NCI-H1092 (cell line): ENCODE measurements at regions not wholly inside any gene's neighbourhood (a gene's known extent, or its start where the extent isn't known, plus 50 kb on each side); places are given as distances from the start of the nearest gene placed in this dataset.
"Not testable (repeated sequence)": the region's sequence is repeated elsewhere in the genome, so short reads cannot be mapped to it uniquely, and the experiment has no call there.

ENCODE experiments used
- DNase-seq: peaks from one replicate; lab custom pipeline; 2025; lab: John Stamatoyannopoulos, UW

- DNase-seq, result no peak
These were observed 94.9 kb upstream of the ABCB5 start for GRCh38 chr7:20520530-20520929.

GRCh38 chr7:20521243-20521642 is 94.2 kb upstream of the ABCB5 start:
- no peak for DNase-seq

GRCh38 chr7:20529260-20529659 is 86.2 kb upstream of the ABCB5 start:
- DNase-seq, result no peak

- no peak for DNase-seq
These were observed 82.6 kb upstream of the ABCB5 start for GRCh38 chr7:20532890-20533289.

- no peak for DNase-seq
These were observed 80.9 kb upstream of the ABCB5 start for GRCh38 chr7:20534543-20534942.

- no peak for DNase-seq
These were observed 79.9 kb upstream of the ABCB5 start for GRCh38 chr7:20535541-20535940.

GRCh38 chr7:20539201-20539600 is 76.3 kb upstream of the ABCB5 start:
- no peak for DNase-seq

- DNase-seq, result no peak
These were observed 73.7 kb upstream of the ABCB5 start for GRCh38 chr7:20541608-20542349.

GRCh38 chr7:20542594-20542993 is 72.9 kb upstream of the ABCB5 start:
- no peak for DNase-seq

GRCh38 chr7:20543500-20543899 is 72.0 kb upstream of the ABCB5 start:
- DNase-seq, result no peak

- DNase-seq, result no peak
These were observed 70.5 kb upstream of the ABCB5 start for GRCh38 chr7:20545016-20545415.

- not testable (repeated sequence) for DNase-seq
These were observed 68.5 kb upstream of the ABCB5 start for GRCh38 chr7:20546958-20547357.

GRCh38 chr7:20554072-20554471 is 61.4 kb upstream of the ABCB5 start:
- DNase-seq, result no peak

- DNase-seq, result no peak
These were observed 59.4 kb upstream of the ABCB5 start for GRCh38 chr7:20556091-20556490.

GRCh38 chr7:20557116-20557515 is 58.4 kb upstream of the ABCB5 start:
- DNase-seq, result no peak

- no peak for DNase-seq
These were observed 56.3 kb upstream of the ABCB5 start for GRCh38 chr7:20558963-20559716.

GRCh38 chr7:20559883-20560282 is 55.6 kb upstream of the ABCB5 start:
- no peak for DNase-seq

GRCh38 chr7:20560325-20561180 is 54.9 kb upstream of the ABCB5 start:
- DNase-seq, result no peak

GRCh38 chr7:20561466-20561865 is 54.0 kb upstream of the ABCB5 start:
- DNase-seq, result no peak

GRCh38 chr7:20561908-20562307 is 53.6 kb upstream of the ABCB5 start:
- DNase-seq, result no peak

GRCh38 chr7:20562461-20562860 is 53.0 kb upstream of the ABCB5 start:
- DNase-seq, result no peak
